K562 (cell line): ENCODE measurements at regions not wholly inside any gene's neighbourhood (a gene's known extent, or its start where the extent isn't known, plus 50 kb on each side); places are given as distances from the start of the nearest gene placed in this dataset.

ENCODE experiments used
- ATAC-seq: fragments of 200-7000 bp; cut with Tn5 transposase; 3 replicates; pipeline ENCODE4 v1.9.1; 2020; ENCODE audit warnings: moderate library complexity
- BruUV-seq: library from RNA; stranded (reverse); fragments of 400-500 nt; replicated peaks from 2 replicates; lab custom pipeline; 2021; lab: Mats Ljungman, UMichigan
- CTCF ChIA-PET: fragments of 300-600 bp; formaldehyde crosslinking; extraction: SDS; loops from one replicate; lab custom pipeline; 2021; ENCODE audit warnings: low intra/inter-chr PET ratio; lab: Yijun Ruan, JAX
- POLR2A ChIA-PET: fragments of 300-600, 350-650 bp; sonication (Branson Sonifier 250); formaldehyde crosslinking; extraction: SDS; loops from one replicate; lab custom pipeline; 2021; ENCODE audit warnings: antibody characterized with exemption, inconsistent platforms; lab: Yijun Ruan, JAX
- DNase-seq, 4 experiments: peaks; one replicate each; pipeline versions ENCODE4 v3.0.0 to v3.0.0-alpha.2; 2011 to 2018; ENCODE audit warnings: low spot score in 3 of 4, mixed read lengths in 3 of 4; ENCODE audit errors: extremely low read depth in 1 of 4
- FAIRE-seq: peaks from 2 replicates; lab custom pipeline; 2011; peaks lifted over from hg19 to GRCh38; lab: Jason Lieb, UNC
- H2AFZ ChIP-seq: 2 replicates; pipeline ENCODE4 v1.6.0; 2011; ENCODE audit warnings: low read depth, low read length, control low read depth, inconsistent platforms
- H3K27ac ChIP-seq: fragments of 200-600 bp; 3 replicates; pipeline ENCODE4 v1.8.0; 2011; ENCODE audit warnings: low read depth, mild to moderate bottlenecking, control low read depth, inconsistent platforms, low read length, moderate library complexity, mixed read lengths; ENCODE audit errors: extremely low read depth
- H3K27me3 ChIP-seq, 2 experiments: fragments of 300-600 bp in 1 of 2; 2 replicates in 1 of 2; 3 replicates in 1 of 2; pipeline versions ENCODE4 v1.6.0 to v1.8.0; 2011; ENCODE audit warnings: inconsistent platforms in 2 of 2, low read length in 2 of 2, mild to moderate bottlenecking in 1 of 2, mixed read lengths in 1 of 2, moderate library complexity in 1 of 2; ENCODE audit not compliant: control insufficient read depth in 2 of 2, insufficient read depth in 2 of 2
- H3K36me3 ChIP-seq: fragments of 300-600 bp; 3 replicates; pipeline ENCODE4 v1.8.0; 2011; ENCODE audit warnings: mild to moderate bottlenecking, low read length, inconsistent platforms; ENCODE audit not compliant: control insufficient read depth, insufficient read depth
- H3K4me1 ChIP-seq, 2 experiments: fragments of 200-600 bp in 1 of 2; replicated peaks in 1 of 2; 2 replicates in 1 of 2; 3 replicates in 1 of 2; pipeline versions ENCODE4 v1.5.1 to v1.8.0; 2011; ENCODE audit warnings: inconsistent platforms in 2 of 2, low read length in 2 of 2, mild to moderate bottlenecking in 1 of 2, mixed read lengths in 1 of 2, moderate library complexity in 1 of 2; ENCODE audit not compliant: control insufficient read depth in 2 of 2, insufficient read depth in 2 of 2
- H3K4me2 ChIP-seq: 2 replicates; pipeline ENCODE4 v1.6.1; 2011; ENCODE audit warnings: low read length, control low read depth, inconsistent platforms, mixed read lengths; ENCODE audit not compliant: insufficient read depth
- H3K4me3 ChIP-seq: fragments of 200-600 bp; sonication (generic), shearing (Covaris generic); 2 replicates; pipeline ENCODE4 v1.5.1; 2016; ENCODE audit warnings: control low read depth, inconsistent platforms
- H3K79me2 ChIP-seq: fragments of 200-600 bp; 3 replicates; pipeline ENCODE4 v1.8.0; 2011; ENCODE audit warnings: low read length, inconsistent platforms; ENCODE audit not compliant: control insufficient read depth, insufficient read depth
- H3K9ac ChIP-seq, 2 experiments: 2 replicates each; pipeline versions ENCODE4 v1.6.0 to v1.6.1; 2011; ENCODE audit warnings: low read depth in 2 of 2, low read length in 2 of 2, control low read depth in 1 of 2, inconsistent platforms in 1 of 2, mild to moderate bottlenecking in 1 of 2, mixed read lengths in 1 of 2; ENCODE audit not compliant: insufficient read depth in 1 of 2
- H3K9me1 ChIP-seq: one replicate; pipeline ENCODE4 v1.6.0; 2011; ENCODE audit warnings: inconsistent platforms, mild to moderate bottlenecking, low read length, moderate library complexity; ENCODE audit not compliant: control insufficient read depth, insufficient read depth
- H3K9me3 ChIP-seq: replicated peaks from 2 replicates; pipeline ENCODE4 v1.5.1; 2011; ENCODE audit warnings: low read depth, low read length, inconsistent platforms; ENCODE audit not compliant: control insufficient read depth, insufficient read depth
- H4K20me1 ChIP-seq: replicated peaks from 2 replicates; pipeline ENCODE4 v1.6.1; 2011; ENCODE audit warnings: low read length, inconsistent platforms, mixed read lengths; ENCODE audit not compliant: control insufficient read depth, insufficient read depth
- ARID2 ChIP-seq: fragments of 450-650 bp; IDR thresholded peaks from 2 replicates; pipeline ENCODE4 v1.6.1; 2017; ENCODE audit warnings: antibody characterized with exemption, mild to moderate bottlenecking
- HDAC6 ChIP-seq: IDR thresholded peaks from 2 replicates; pipeline ENCODE4 v1.6.1; 2012; ENCODE audit warnings: low read depth, mild to moderate bottlenecking, control low read depth, inconsistent platforms, low read length, moderate library complexity
- HNRNPLL ChIP-seq: fragments of 200-400 bp; formaldehyde crosslinking; IDR thresholded peaks from 2 replicates; pipeline ENCODE4 v1.6.1; 2017; ENCODE audit warnings: low read length, low read depth, mild to moderate bottlenecking; ENCODE audit not compliant: poor library complexity, severe bottlenecking
- KDM2B ChIP-seq: fragments of 250-450 bp; sonication (Bioruptor Pico); IDR thresholded peaks from 2 replicates; pipeline ENCODE4 v1.8.0; 2021; ENCODE audit warnings: mild to moderate bottlenecking, moderate library complexity
- MCM2 ChIP-seq: fragments of 450-650 bp; IDR thresholded peaks from 2 replicates; pipeline ENCODE4 v1.6.1; 2017; ENCODE audit warnings: low read depth, mild to moderate bottlenecking
- MEIS2 ChIP-seq: fragments of 450-650 bp; IDR thresholded peaks from 2 replicates; pipeline ENCODE4 v1.6.1; 2014; ENCODE audit warnings: mild to moderate bottlenecking; ENCODE audit not compliant: partially characterized antibody
- MTA1 ChIP-seq: fragments of 450-650 bp; IDR thresholded peaks from 2 replicates; pipeline ENCODE4 v1.6.1; 2017; ENCODE audit warnings: borderline replicate concordance
- MTF1 ChIP-seq: fragments of 250-450 bp; sonication (Bioruptor Pico); IDR thresholded peaks from 2 replicates; pipeline ENCODE4 v1.9.0; 2021; ENCODE audit warnings: moderate library complexity, mild to moderate bottlenecking, inconsistent platforms, borderline replicate concordance
- NFIX ChIP-seq: fragments of 250-450 bp; sonication (Bioruptor Pico); IDR thresholded peaks from 2 replicates; pipeline ENCODE4 v1.4.0; 2020; ENCODE audit warnings: low read depth, mild to moderate bottlenecking, moderate library complexity
- NR2C1 ChIP-seq, 2 experiments: fragments of 450-650 bp; IDR thresholded peaks; 2 replicates each; pipeline ENCODE4 v1.6.1; 2017; ENCODE audit warnings: mild to moderate bottlenecking in 2 of 2, antibody characterized with exemption in 1 of 2, inconsistent platforms in 1 of 2, missing compliant biosample characterization in 1 of 2, missing genetic modification characterization in 1 of 2
- OTX1 ChIP-seq: fragments of 450-650 bp; formaldehyde crosslinking; IDR thresholded peaks from 2 replicates; pipeline ENCODE4 v1.4.0; 2022; ENCODE audit warnings: mild to moderate bottlenecking
- PHF21A ChIP-seq: fragments of 450-650 bp; IDR thresholded peaks from 2 replicates; pipeline ENCODE4 v1.6.1; 2017; ENCODE audit warnings: low read depth, borderline replicate concordance
- PRPF4 ChIP-seq: fragments of 200-400 bp; formaldehyde crosslinking; IDR thresholded peaks from one replicate; pipeline ENCODE4 v1.6.1; 2017; ENCODE audit warnings: low read length, low read depth, mild to moderate bottlenecking; ENCODE audit not compliant: insufficient read depth, poor library complexity, severe bottlenecking
- TAF1 ChIP-seq: IDR thresholded peaks from 2 replicates; pipeline ENCODE4 v1.6.1; 2011; ENCODE audit warnings: mild to moderate bottlenecking, low read length, moderate library complexity; ENCODE audit not compliant: insufficient read depth, control insufficient read depth, severe bottlenecking; ENCODE audit errors: extremely low read depth
- XRCC5 ChIP-seq: fragments of 200-400 bp; formaldehyde crosslinking; IDR thresholded peaks from 2 replicates; pipeline ENCODE4 v1.6.1; 2017; ENCODE audit warnings: low read depth, mild to moderate bottlenecking, low read length
- YBX1 ChIP-seq: fragments of 450-650 bp; IDR thresholded peaks from 2 replicates; pipeline ENCODE4 v1.7.1; 2016; ENCODE audit warnings: mild to moderate bottlenecking
- ZNF263 ChIP-seq: sonication (generic); formaldehyde crosslinking; IDR thresholded peaks from 2 replicates; pipeline ENCODE4 v1.8.0; 2022; ENCODE audit warnings: mild to moderate bottlenecking, missing genetic modification reagents, borderline replicate concordance
- ZNF408 ChIP-seq: fragments of 250-450 bp; sonication (Bioruptor Pico); IDR thresholded peaks from 2 replicates; pipeline ENCODE4 v1.4.0; 2020; ENCODE audit warnings: low read depth, mild to moderate bottlenecking, moderate library complexity
- WGBS: fragments of 100-300 bp; shearing (Covaris generic); methylation state at CpG from one replicate; pipeline ENCODE4 v1.1.6; 2016; ENCODE audit warnings: low coverage, mixed read lengths; ENCODE audit not compliant: insufficient coverage; ENCODE audit errors: missing lambda C conversion rate; 5-methylcytosine and 5-hydroxymethylcytosine counted together
- in situ Hi-C: fragments of 300-500 bp; cut with MboI; formaldehyde crosslinking; loops from 4 replicates; pipeline ENCODE4 v1.15.0; 2018; ENCODE audit warnings: inconsistent platforms, mixed read lengths
- intact Hi-C: fragments of 100-400 bp; cut with micrococcal nuclease; formaldehyde crosslinking; loops from 2 replicates; pipeline ENCODE4 v1.14.2; 2022
- TF ChIP-seq, protein P1 (sequence below): fragments of 450-650 bp; IDR thresholded peaks from 2 replicates; pipeline ENCODE4 v1.6.1; 2014; ENCODE audit warnings: low read depth, mild to moderate bottlenecking, moderate library complexity, borderline replicate concordance
- TF ChIP-seq, protein P2 (sequence below), 2 experiments: IDR thresholded peaks; 2 replicates each; pipeline ENCODE4 v1.6.1; 2011; ENCODE audit warnings: borderline replicate concordance in 1 of 2, control low read depth in 1 of 2, low read depth in 1 of 2, low read length in 1 of 2, mild to moderate bottlenecking in 1 of 2, mixed read lengths in 1 of 2, moderate library complexity in 1 of 2; ENCODE audit not compliant: insufficient read depth in 1 of 2, insufficient read length in 1 of 2, poor library complexity in 1 of 2, severe bottlenecking in 1 of 2; ENCODE audit errors: extremely low read depth in 1 of 2
- TF ChIP-seq, protein P3 (sequence below): fragments of 250-450 bp; sonication (Bioruptor Pico); IDR thresholded peaks from 2 replicates; pipeline ENCODE4 v1.8.0; 2022; ENCODE audit warnings: moderate library complexity, mild to moderate bottlenecking, inconsistent platforms

DNA sequence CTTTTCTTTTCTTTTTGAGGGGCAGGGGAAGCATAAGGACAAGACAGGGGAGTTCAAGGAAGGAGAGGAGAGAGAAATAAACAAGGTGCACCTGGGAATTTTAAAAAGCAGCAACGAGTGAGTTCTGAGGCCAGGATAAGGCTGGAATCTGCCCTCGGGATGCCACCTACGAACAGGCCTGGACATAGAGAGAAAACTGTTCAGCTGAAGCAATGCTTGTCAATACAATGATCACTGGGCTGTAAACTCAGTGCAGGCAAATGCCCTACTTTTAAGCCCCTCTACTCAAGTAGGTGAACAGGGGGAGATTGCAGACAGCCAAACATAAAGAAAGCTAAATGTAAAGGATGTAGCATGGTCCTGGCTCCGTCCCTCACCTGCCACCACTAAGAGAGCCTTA is 330.5 kb downstream of the ETAA1 start (continued):
- TF ChIP-seq HNRNPLL (no peak), PRPF4 (no peak), NFIX (CRISPR knock-in tag) (no peak), KDM2B (CRISPR knock-in tag) (no peak)
- TF ChIP-seq, protein P1, sequence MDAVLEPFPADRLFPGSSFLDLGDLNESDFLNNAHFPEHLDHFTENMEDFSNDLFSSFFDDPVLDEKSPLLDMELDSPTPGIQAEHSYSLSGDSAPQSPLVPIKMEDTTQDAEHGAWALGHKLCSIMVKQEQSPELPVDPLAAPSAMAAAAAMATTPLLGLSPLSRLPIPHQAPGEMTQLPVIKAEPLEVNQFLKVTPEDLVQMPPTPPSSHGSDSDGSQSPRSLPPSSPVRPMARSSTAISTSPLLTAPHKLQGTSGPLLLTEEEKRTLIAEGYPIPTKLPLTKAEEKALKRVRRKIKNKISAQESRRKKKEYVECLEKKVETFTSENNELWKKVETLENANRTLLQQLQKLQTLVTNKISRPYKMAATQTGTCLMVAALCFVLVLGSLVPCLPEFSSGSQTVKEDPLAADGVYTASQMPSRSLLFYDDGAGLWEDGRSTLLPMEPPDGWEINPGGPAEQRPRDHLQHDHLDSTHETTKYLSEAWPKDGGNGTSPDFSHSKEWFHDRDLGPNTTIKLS = no peak

DNA sequence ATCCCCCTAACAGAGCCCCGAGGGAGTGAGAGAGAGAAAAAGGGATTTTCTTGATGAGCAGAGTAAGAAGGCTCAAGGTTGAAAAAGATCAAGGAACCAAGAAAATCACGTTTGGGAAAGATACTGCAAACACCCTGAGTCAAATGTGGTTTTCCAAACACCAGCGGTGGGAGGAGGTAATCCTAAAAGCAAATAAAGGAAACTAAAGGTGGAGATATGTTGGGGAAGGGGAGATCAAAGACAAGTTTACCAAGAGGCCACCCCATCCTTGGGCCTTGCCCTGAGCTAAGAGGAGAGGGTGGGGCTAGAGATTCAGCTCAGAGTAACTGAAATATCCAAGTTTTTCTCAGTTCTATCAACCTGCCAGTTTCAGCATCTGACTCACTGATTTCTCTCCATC is 332.3 kb downstream of the ETAA1 start:
- no peak overlapping the region for H3K4me3 ChIP-seq
- no peaks in the 10 kb centered on the region for H4K20me1 ChIP-seq
- no peak overlapping the region for H3K9ac ChIP-seq
- no peak for DNase-seq
- peaks cover 0 to 2% of the 10 kb centered on the region in 2 experiments; a peak in 1 of 5 replicates for H3K27me3 ChIP-seq
- H3K9me3 ChIP-seq = no peaks in the 10 kb centered on the region
- intact Hi-C loops = no loop called here
- H3K4me2 ChIP-seq = no peak overlapping the region
- ChIA-PET CTCF (no interaction called here), POLR2A (no interaction called here)
- H3K4me1 ChIP-seq = no peaks in the 10 kb centered on the region
- BruUV-seq = no TSS peak
- no peak overlapping the region for H3K27ac ChIP-seq
- no peak for FAIRE-seq
- H3K36me3 ChIP-seq = no peaks in the 10 kb centered on the region
- WGBS = 0% methylated on average over 3 of the region's 3 CpGs
- in situ Hi-C loops = no loop called here
- no peaks in the 10 kb centered on the region for H3K9me1 ChIP-seq
- H3K79me2 ChIP-seq = no peaks in the 10 kb centered on the region
- ATAC-seq = no peak
- no peak overlapping the region for H2AFZ ChIP-seq
- no peak for TF ChIP-seq NR2C1 (IDR thresholded peaks at IDR 0.05)
- no peak for TF ChIP-seq NR2C1 (tag; IDR thresholded peaks at IDR 0.05)
- TF ChIP-seq XRCC5 = no peak
- TF ChIP-seq ARID2 = no peak
- TF ChIP-seq MTF1 (CRISPR knock-in tag) = no peak
- no peak for TF ChIP-seq MCM2
- no peak for TF ChIP-seq HDAC6
- TF ChIP-seq, protein P2, sequence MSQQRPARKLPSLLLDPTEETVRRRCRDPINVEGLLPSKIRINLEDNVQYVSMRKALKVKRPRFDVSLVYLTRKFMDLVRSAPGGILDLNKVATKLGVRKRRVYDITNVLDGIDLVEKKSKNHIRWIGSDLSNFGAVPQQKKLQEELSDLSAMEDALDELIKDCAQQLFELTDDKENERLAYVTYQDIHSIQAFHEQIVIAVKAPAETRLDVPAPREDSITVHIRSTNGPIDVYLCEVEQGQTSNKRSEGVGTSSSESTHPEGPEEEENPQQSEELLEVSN (IDR thresholded peaks at IDR 0.05; ENCODE audit: borderline replicate concordance in 1 of 2, extremely low read depth in 1 of 2, insufficient read depth in 1 of 2, insufficient read length in 1 of 2, low read depth in 1 of 2, low read length in 1 of 2, poor library complexity in 1 of 2, severe bottlenecking in 1 of 2) = no peak
- no peak for TF ChIP-seq YBX1
- no peak for TF ChIP-seq MTA1
- TF ChIP-seq ZNF263 (CRISPR knock-in tag) = no peak
- no peak for TF ChIP-seq PHF21A
- TF ChIP-seq, protein P3, sequence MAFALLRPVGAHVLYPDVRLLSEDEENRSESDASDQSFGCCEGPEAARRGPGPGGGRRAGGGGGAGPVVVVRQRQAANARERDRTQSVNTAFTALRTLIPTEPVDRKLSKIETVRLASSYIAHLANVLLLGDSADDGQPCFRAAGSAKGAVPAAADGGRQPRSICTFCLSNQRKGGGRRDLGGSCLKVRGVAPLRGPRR (CRISPR knock-in tag) = no peak
- TF ChIP-seq TAF1 = no peak
- TF ChIP-seq MEIS2 = no peak
- no peak for TF ChIP-seq ZNF408 (CRISPR knock-in tag)
- TF ChIP-seq OTX1 (CRISPR knock-in tag) = no peak
